PC-9 (cell line): ENCODE measurements at regions not wholly inside any gene's neighbourhood (a gene's known extent, or its start where the extent isn't known, plus 50 kb on each side); places are given as distances from the start of the nearest gene placed in this dataset.
A peak's percentile ranks its signal among the peaks of the same experiment; 100 is the strongest.

Source experiments
- BruUV-seq: library from RNA; stranded (reverse); fragments of 400-500 nt; replicated peaks from 2 replicates; lab custom pipeline; 2021; lab: Mats Ljungman, UMichigan
- CTCF ChIA-PET: fragments of 300-600 bp; sonication (Branson Sonifier 250); formaldehyde crosslinking; loops from one replicate; lab custom pipeline; 2022; ENCODE audit warnings: antibody characterized with exemption; lab: Charles Lee
- POLR2A ChIA-PET: fragments of 300-600 bp; sonication (Branson Sonifier 250); formaldehyde crosslinking; loops from one replicate; lab custom pipeline; 2022; ENCODE audit warnings: antibody characterized with exemption; ENCODE audit not compliant: unreplicated experiment; lab: Charles Lee
- DNase-seq, 2 experiments: peaks; one replicate each; pipeline versions ENCODE4 v3.0.0 to v3.0.0-alpha.2; 2015 to 2022; ENCODE audit warnings: mixed read lengths in 1 of 2
- H2AFZ ChIP-seq: fragments of 200-600 bp; sonication (generic); 2 replicates; pipeline ENCODE4 v1.8.1; 2017; ENCODE audit warnings: antibody characterized with exemption
- H3F3A ChIP-seq: fragments of 200-600 bp; sonication (generic); 2 replicates; pipeline ENCODE4 v1.8.1; 2017; ENCODE audit warnings: antibody characterized with exemption, mild to moderate bottlenecking, low read depth; ENCODE audit not compliant: insufficient read depth
- H3K27ac ChIP-seq: fragments of 200-600 bp; sonication (generic); 2 replicates; pipeline ENCODE4 v1.6.1; 2016; ENCODE audit warnings: mixed run types
- H3K27me3 ChIP-seq: fragments of 200-600 bp; sonication (generic); 2 replicates; pipeline ENCODE4 v1.6.1; 2016; ENCODE audit warnings: low read depth, mixed run types; ENCODE audit not compliant: insufficient read depth
- H3K36me3 ChIP-seq: fragments of 200-600 bp; sonication (generic); 2 replicates; pipeline ENCODE4 v1.6.1; 2016; ENCODE audit warnings: low read depth, mixed run types
- H3K4me1 ChIP-seq: fragments of 200-600 bp; sonication (generic); replicated peaks from 2 replicates; pipeline ENCODE4 v1.6.1; 2016; ENCODE audit warnings: mixed run types; ENCODE audit not compliant: insufficient read depth
- H3K4me2 ChIP-seq: fragments of 200-600 bp; sonication (generic); 2 replicates; pipeline ENCODE4 v1.6.1; 2017; ENCODE audit warnings: mixed run types
- H3K4me3 ChIP-seq: fragments of 200-600 bp; sonication (generic); 2 replicates; pipeline ENCODE4 v1.6.1; 2016; ENCODE audit warnings: mixed run types
- H3K79me2 ChIP-seq: fragments of 200-600 bp; sonication (generic); 2 replicates; pipeline ENCODE4 v1.6.1; 2017; ENCODE audit warnings: low read depth, mixed run types
- H3K9me2 ChIP-seq: fragments of 200-600 bp; sonication (generic); 2 replicates; pipeline ENCODE4 v1.8.1; 2017; ENCODE audit warnings: mild to moderate bottlenecking; ENCODE audit not compliant: insufficient read depth
- H3K9me3 ChIP-seq: fragments of 200-600 bp; sonication (generic); 2 replicates; pipeline ENCODE4 v1.8.1; 2016; ENCODE audit warnings: low read depth; ENCODE audit not compliant: insufficient read depth
- H4K20me1 ChIP-seq: fragments of 200-600 bp; sonication (generic); 2 replicates; pipeline ENCODE4 v1.8.1; 2017; ENCODE audit not compliant: insufficient read depth
- CTCF ChIP-seq: fragments of 200-600 bp; sonication (generic); conservative IDR thresholded peaks from 2 replicates; pipeline ENCODE4 v1.6.1; 2017; ENCODE audit warnings: mixed run types, antibody characterized with exemption, mild to moderate bottlenecking, moderate library complexity
- EZH2 ChIP-seq: fragments of 200-600 bp; sonication (generic); IDR thresholded peaks from 2 replicates; pipeline ENCODE4 v1.8.0; 2017; ENCODE audit warnings: antibody characterized with exemption, low read depth
- intact Hi-C: fragments of 100-400 bp; cut with micrococcal nuclease; formaldehyde crosslinking; loops from one replicate; pipeline ENCODE4 v1.10.0; 2022; ENCODE audit not compliant: unreplicated experiment

GRCh38 chr11:115652094-115652493 is 147.9 kb upstream of the CADM1 start:
- intact Hi-C loops, result no loop called here
- no peak overlapping the region for H3K4me2 ChIP-seq
- CTCF ChIA-PET, result no interaction called here

GRCh38 chr11:115649461-115649860 is 145.2 kb upstream of the CADM1 start:
- H3K36me3 ChIP-seq, result no peaks in the 10 kb centered on the region
- no peak overlapping the region for H3K4me3 ChIP-seq
- intact Hi-C loops, result no loop called here
- no peaks in the 10 kb centered on the region; the same call in 1 of the 2 replicates for H3K9me3 ChIP-seq
- no peak overlapping the region for H3K4me2 ChIP-seq
- ChIA-PET POLR2A (no interaction called here), CTCF (no interaction called here)
- no TSS peak for BruUV-seq
- TF ChIP-seq CTCF, result no peak
- TF ChIP-seq EZH2, result no peak
- H3K79me2 ChIP-seq, result no peaks in the 10 kb centered on the region
- H3K27ac ChIP-seq, result no peak overlapping the region
- peaks cover 67% of the 10 kb centered on the region for H3K27me3 ChIP-seq
- peak in 1 of 2 experiments; percentile 6 for DNase-seq
- H3F3A ChIP-seq, result no peaks in the 10 kb centered on the region
- no peaks in the 10 kb centered on the region for H3K9me2 ChIP-seq
- H2AFZ ChIP-seq, result no peak overlapping the region
- no peaks in the 10 kb centered on the region for H4K20me1 ChIP-seq
- no peaks in the 10 kb centered on the region for H3K4me1 ChIP-seq

More at GRCh38 chr11:115652094-115652493, 147.9 kb upstream of the CADM1 start:
- DNase-seq, result peak in 1 of 2 experiments; percentile 8
- Histone ChIP-seq H3K27me3 (peaks cover 64% of the 10 kb centered on the region), H3K27ac (no peak overlapping the region), H3K4me3 (no peak overlapping the region), H2AFZ (no peak overlapping the region), H3F3A (no peaks in the 10 kb centered on the region), H4K20me1 (no peaks in the 10 kb centered on the region), H3K9me2 (no peaks in the 10 kb centered on the region), H3K79me2 (no peaks in the 10 kb centered on the region), H3K36me3 (no peaks in the 10 kb centered on the region), H3K4me1 (no peaks in the 10 kb centered on the region), H3K9me3 (no peaks in the 10 kb centered on the region; the same call in 1 of the 2 replicates)
- no TSS peak for BruUV-seq
- POLR2A ChIA-PET, result no interaction called here
- TF ChIP-seq CTCF (no peak), EZH2 (no peak)

- Histone ChIP-seq H3K79me2 (no peaks in the 10 kb centered on the region), H3K9me3 (no peaks in the 10 kb centered on the region; the same call in 1 of the 2 replicates), H3K36me3 (no peaks in the 10 kb centered on the region), H3K4me1 (no peaks in the 10 kb centered on the region), H3K27ac (no peak overlapping the region), H3K9me2 (no peaks in the 10 kb centered on the region), H2AFZ (no peak overlapping the region), H4K20me1 (no peaks in the 10 kb centered on the region), H3K4me3 (no peak overlapping the region), H3K4me2 (no peak overlapping the region), H3K27me3 (peaks cover 57% of the 10 kb centered on the region), H3F3A (no peaks in the 10 kb centered on the region)
- TF ChIP-seq EZH2 (no peak), CTCF (no peak)
- no TSS peak for BruUV-seq
- DNase-seq, result peak in 1 of 2 experiments; percentile 33
- ChIA-PET POLR2A (no interaction called here), CTCF (no interaction called here)
- intact Hi-C loops, result no loop called here
Observed at GRCh38 chr11:115645631-115646317, 141.6 kb upstream of the CADM1 start.
